ENCODE measurements at regions not wholly inside any gene's neighbourhood (a gene's known extent, or its start where the extent isn't known, plus 50 kb on each side); places are given as distances from the start of the nearest gene placed in this dataset. TPM values are rescaled to one million over a fixed set of nuclear protein-coding genes. Genes with fewer than 3 reads are reported as not detected.

- intact Hi-C loops (cut with DNase I), result no loop called here
Measured at GRCh38 chr1:201775380-201775779, 53.6 kb upstream of the IPO9 start.

DNA sequence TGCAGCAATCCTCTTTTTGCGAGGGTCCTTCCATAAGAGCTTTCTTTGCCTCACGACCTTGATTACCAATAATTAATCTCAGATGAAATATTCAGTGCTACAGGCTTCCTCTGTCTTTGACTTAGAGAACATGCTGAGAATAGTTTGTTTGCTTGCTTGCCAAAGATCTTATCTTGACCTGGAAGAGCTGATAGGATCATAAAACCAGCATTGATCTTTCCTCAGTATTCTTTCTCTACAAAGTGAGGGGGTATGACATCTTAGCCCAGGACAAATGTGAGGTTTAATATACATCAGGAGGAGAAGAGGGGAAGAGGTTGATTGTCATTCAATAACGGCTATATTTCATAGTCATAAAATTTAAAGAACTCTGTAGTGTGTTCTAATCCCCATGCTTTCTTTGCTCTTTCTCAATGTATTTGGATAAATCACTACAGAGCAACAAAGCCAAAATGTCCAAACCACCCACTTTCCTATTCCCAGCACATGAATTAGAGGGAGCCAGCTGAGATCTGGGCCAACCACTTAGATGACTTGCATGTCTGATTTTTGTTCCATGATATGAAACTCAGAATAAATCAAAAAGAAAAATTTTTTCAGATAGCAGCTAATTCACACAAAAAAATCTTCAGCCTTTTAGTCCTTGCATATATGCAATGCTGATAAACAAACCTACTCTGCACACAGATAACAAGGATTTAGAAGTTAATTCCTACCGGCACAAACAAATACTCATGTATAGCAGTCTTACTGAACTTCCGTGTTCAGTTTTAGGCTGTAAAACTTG is 50.5 kb upstream of the IPO9 start:
- H3K27ac ChIP-seq (ENCODE audit: low read depth in 2 of 2, low read length in 2 of 2), result no peak overlapping the region
- no peak overlapping the region for H3K4me3 ChIP-seq (ENCODE audit: low read length in 3 of 3)
- no peak overlapping the region for H3K9ac ChIP-seq (ENCODE audit: low read length in 3 of 3)
- intact Hi-C loops (cut with DNase I), result no loop called here
- H3K9me3 ChIP-seq (ENCODE audit: control insufficient read depth in 2 of 3, insufficient read depth in 1 of 3, low read length in 3 of 3), result no peaks in the 10 kb centered on the region
- no peak for FAIRE-seq
- DNase-seq, result peak in 2 of 5 donors; percentile 25 to 34
- no peaks in the 10 kb centered on the region for H3K27me3 ChIP-seq (ENCODE audit: control insufficient read depth, insufficient read depth, low read length)
- no peak for TF ChIP-seq CTCF (IDR thresholded peaks at IDR 0.05; ENCODE audit: borderline replicate concordance, extremely low read depth, insufficient read depth)
- H3K4me1 ChIP-seq (ENCODE audit: control insufficient read depth in 2 of 3, insufficient read depth in 2 of 3, low read depth in 1 of 3, low read length in 3 of 3), result peaks cover 0 to 4% (median 0%) of the 10 kb centered on the region in 3 donors
- peaks cover 0 to 18% (median 0%) of the 10 kb centered on the region in 3 donors for H3K36me3 ChIP-seq (ENCODE audit: control insufficient read depth in 2 of 3, insufficient read depth in 3 of 3, low read length in 3 of 3)

More at GRCh38 chr1:201775380-201775779, 53.6 kb upstream of the IPO9 start:
- Histone ChIP-seq H3K36me3 (ENCODE audit: control insufficient read depth in 2 of 3, insufficient read depth in 3 of 3, low read length in 3 of 3) (peaks cover 0 to under 1% (median 0%) of the 10 kb centered on the region in 3 donors), H3K27me3 (ENCODE audit: control insufficient read depth, insufficient read depth, low read length) (no peaks in the 10 kb centered on the region), H3K9ac (ENCODE audit: low read length in 3 of 3) (no peak overlapping the region), H3K4me3 (ENCODE audit: low read length in 3 of 3) (no peak overlapping the region), H3K9me3 (ENCODE audit: control insufficient read depth in 2 of 3, insufficient read depth in 1 of 3, low read length in 3 of 3) (peaks cover 0 to 6% (median 0%) of the 10 kb centered on the region in 3 donors), H3K27ac (ENCODE audit: low read depth in 2 of 2, low read length in 2 of 2) (no peak overlapping the region), H3K4me1 (ENCODE audit: control insufficient read depth in 2 of 3, insufficient read depth in 2 of 3, low read depth in 1 of 3, low read length in 3 of 3) (peaks cover 0 to 4% (median 0%) of the 10 kb centered on the region in 3 donors)
- no peak for FAIRE-seq
- DNase-seq, result no peak
- TF ChIP-seq CTCF (IDR thresholded peaks at IDR 0.05; ENCODE audit: borderline replicate concordance, extremely low read depth, insufficient read depth), result no peak

Small RNAs in the stretch of these regions (microRNA-seq; reads per million reads assigned to microRNA genes)
- not detected for gene MIR5191
